ENCODE measurements at regions not wholly inside any gene's neighbourhood (a gene's known extent, or its start where the extent isn't known, plus 50 kb on each side); places are given as distances from the start of the nearest gene placed in this dataset.

DNA sequence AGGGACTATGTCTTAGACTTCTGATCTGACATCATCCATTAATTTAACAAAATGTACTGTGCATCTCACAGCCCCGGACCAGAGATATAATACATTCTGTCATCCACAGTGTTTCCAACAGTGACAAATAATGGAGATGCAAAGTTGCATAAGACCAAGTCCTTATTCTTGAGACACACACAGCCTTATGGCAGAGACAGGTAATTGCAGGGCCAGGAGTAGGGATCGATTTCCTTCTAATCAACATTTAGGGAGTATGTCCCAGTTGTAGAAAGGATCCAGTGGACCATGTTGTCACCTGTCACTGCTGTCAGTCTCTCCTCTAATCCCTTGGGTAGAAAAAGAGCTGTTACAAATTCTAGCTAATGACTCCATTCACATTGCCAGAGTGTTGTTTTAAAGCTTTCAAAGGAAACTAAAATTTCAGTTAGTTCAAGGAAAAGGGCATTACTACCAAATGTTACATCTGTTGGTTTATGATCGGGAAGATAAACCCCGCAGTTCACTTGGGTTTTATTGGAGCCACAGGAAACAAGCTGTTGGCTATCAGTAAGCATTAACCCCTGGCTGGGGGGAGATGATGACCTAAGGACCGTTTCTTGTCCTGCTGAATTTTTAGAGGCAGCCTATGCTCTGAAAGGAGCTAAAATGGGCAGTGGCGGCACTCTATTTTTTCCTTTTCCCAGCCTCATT, 111.4 kb upstream of the ATXN1 start:
- dilution Hi-C loops (cut with MboI; ENCODE audit: extremely low pct_ligation_motif_present, low sequenced_read_pairs): no loop called here
- TF ChIP-seq, protein P1, sequence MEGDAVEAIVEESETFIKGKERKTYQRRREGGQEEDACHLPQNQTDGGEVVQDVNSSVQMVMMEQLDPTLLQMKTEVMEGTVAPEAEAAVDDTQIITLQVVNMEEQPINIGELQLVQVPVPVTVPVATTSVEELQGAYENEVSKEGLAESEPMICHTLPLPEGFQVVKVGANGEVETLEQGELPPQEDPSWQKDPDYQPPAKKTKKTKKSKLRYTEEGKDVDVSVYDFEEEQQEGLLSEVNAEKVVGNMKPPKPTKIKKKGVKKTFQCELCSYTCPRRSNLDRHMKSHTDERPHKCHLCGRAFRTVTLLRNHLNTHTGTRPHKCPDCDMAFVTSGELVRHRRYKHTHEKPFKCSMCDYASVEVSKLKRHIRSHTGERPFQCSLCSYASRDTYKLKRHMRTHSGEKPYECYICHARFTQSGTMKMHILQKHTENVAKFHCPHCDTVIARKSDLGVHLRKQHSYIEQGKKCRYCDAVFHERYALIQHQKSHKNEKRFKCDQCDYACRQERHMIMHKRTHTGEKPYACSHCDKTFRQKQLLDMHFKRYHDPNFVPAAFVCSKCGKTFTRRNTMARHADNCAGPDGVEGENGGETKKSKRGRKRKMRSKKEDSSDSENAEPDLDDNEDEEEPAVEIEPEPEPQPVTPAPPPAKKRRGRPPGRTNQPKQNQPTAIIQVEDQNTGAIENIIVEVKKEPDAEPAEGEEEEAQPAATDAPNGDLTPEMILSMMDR (optimal IDR thresholded peaks at IDR 0.05 in 1 of 3, IDR thresholded peaks at IDR 0.05 in 1 of 3, conservative IDR thresholded peaks at IDR 0.05 in 1 of 3; ENCODE audit: extremely low read depth in 1 of 3, insufficient read depth in 2 of 3, low read length in 3 of 3): peak; percentile 22 to 52 (median 29)
- TF ChIP-seq EZH2 (IDR thresholded peaks at IDR 0.05; ENCODE audit: low read length): no peak
- H2AFZ ChIP-seq (ENCODE audit: control insufficient read depth, low read length): no peak overlapping the region

GRCh38 chr6:16871047-16871446, 109.8 kb upstream of the ATXN1 start:
- H3K9me3 ChIP-seq (ENCODE audit: control insufficient read depth, low read depth, low read length): no peaks in the 10 kb centered on the region
- no peaks in the 10 kb centered on the region for H3K9me1 ChIP-seq (ENCODE audit: control insufficient read depth, extremely low read depth, insufficient read depth, low read length)
- dilution Hi-C loops (cut with MboI; ENCODE audit: extremely low pct_ligation_motif_present, low sequenced_read_pairs): no loop called here
- peaks cover 3% of the 10 kb centered on the region for H3K4me1 ChIP-seq (ENCODE audit: control insufficient read depth, extremely low read depth, insufficient read depth, low read length)
- TF ChIP-seq EZH2 (IDR thresholded peaks at IDR 0.05; ENCODE audit: low read length): no peak
- TF ChIP-seq, protein P1 (optimal IDR thresholded peaks at IDR 0.05 in 1 of 3, IDR thresholded peaks at IDR 0.05 in 1 of 3, conservative IDR thresholded peaks at IDR 0.05 in 1 of 3; ENCODE audit: extremely low read depth in 1 of 3, insufficient read depth in 2 of 3, low read length in 3 of 3): no peak
- no peak overlapping the region for H2AFZ ChIP-seq (ENCODE audit: control insufficient read depth, low read length)
- no peaks in the 10 kb centered on the region for H3K79me2 ChIP-seq (ENCODE audit: control insufficient read depth, insufficient read depth, low read length)
- H3K4me3 ChIP-seq (ENCODE audit: control insufficient read depth in 2 of 3, extremely low read depth in 1 of 3, insufficient read depth in 2 of 3, low read depth in 1 of 3, low read length in 3 of 3): no peak overlapping the region
- H3K9ac ChIP-seq (ENCODE audit: control insufficient read depth, extremely low read depth, insufficient read depth, low read length): no peak overlapping the region
- H3K27ac ChIP-seq (ENCODE audit: control insufficient read depth, insufficient read depth, low read length): no peak overlapping the region
- DNase-seq (ENCODE audit: low read depth, low spot score): no peak
- no peak overlapping the region for H3K4me2 ChIP-seq (ENCODE audit: control insufficient read depth, extremely low read depth, insufficient read depth, low read depth, low read length)
- no peaks in the 10 kb centered on the region for H3K27me3 ChIP-seq (ENCODE audit: control insufficient read depth, extremely low read depth, insufficient read depth, low read length)
- H4K20me1 ChIP-seq (ENCODE audit: control insufficient read depth, extremely low read depth, insufficient read depth, low read length): no peaks in the 10 kb centered on the region
- no peak for FAIRE-seq
- no peaks in the 10 kb centered on the region for H3K36me3 ChIP-seq (ENCODE audit: control insufficient read depth in 2 of 2, extremely low read depth in 1 of 2, insufficient read depth in 2 of 2, low read length in 2 of 2)

More for the DNA sequence above, 111.4 kb upstream of the ATXN1 start:
- Histone ChIP-seq H3K9me3 (ENCODE audit: control insufficient read depth, low read depth, low read length) (no peaks in the 10 kb centered on the region), H4K20me1 (ENCODE audit: control insufficient read depth, extremely low read depth, insufficient read depth, low read length) (no peaks in the 10 kb centered on the region), H3K9ac (ENCODE audit: control insufficient read depth, extremely low read depth, insufficient read depth, low read length) (no peak overlapping the region), H3K27ac (ENCODE audit: control insufficient read depth, insufficient read depth, low read length) (no peak overlapping the region), H3K4me1 (ENCODE audit: control insufficient read depth, extremely low read depth, insufficient read depth, low read length) (peaks cover 3% of the 10 kb centered on the region), H3K4me3 (ENCODE audit: control insufficient read depth in 2 of 3, extremely low read depth in 1 of 3, insufficient read depth in 2 of 3, low read depth in 1 of 3, low read length in 3 of 3) (no peak overlapping the region), H3K27me3 (ENCODE audit: control insufficient read depth, extremely low read depth, insufficient read depth, low read length) (no peaks in the 10 kb centered on the region), H3K36me3 (ENCODE audit: control insufficient read depth in 2 of 2, extremely low read depth in 1 of 2, insufficient read depth in 2 of 2, low read length in 2 of 2) (no peaks in the 10 kb centered on the region), H3K4me2 (ENCODE audit: control insufficient read depth, extremely low read depth, insufficient read depth, low read depth, low read length) (no peak overlapping the region), H3K9me1 (ENCODE audit: control insufficient read depth, extremely low read depth, insufficient read depth, low read length) (no peaks in the 10 kb centered on the region), H3K79me2 (ENCODE audit: control insufficient read depth, insufficient read depth, low read length) (no peaks in the 10 kb centered on the region)
- DNase-seq (ENCODE audit: low read depth, low spot score) (no peak), FAIRE-seq (no peak)
